Activated T-helper 1 cell treated with Interleukin-2 at 50 U/mL for 16 hours (primary cell): ENCODE measurements at regions not wholly inside any gene's neighbourhood (a gene's known extent, or its start where the extent isn't known, plus 50 kb on each side); places are given as distances from the start of the nearest gene placed in this dataset.

Source experiments
- DNase-seq: peaks from one replicate; pipeline ENCODE4 v3.0.0-alpha.2; 2020; ENCODE audit warnings: low read depth

DNA sequence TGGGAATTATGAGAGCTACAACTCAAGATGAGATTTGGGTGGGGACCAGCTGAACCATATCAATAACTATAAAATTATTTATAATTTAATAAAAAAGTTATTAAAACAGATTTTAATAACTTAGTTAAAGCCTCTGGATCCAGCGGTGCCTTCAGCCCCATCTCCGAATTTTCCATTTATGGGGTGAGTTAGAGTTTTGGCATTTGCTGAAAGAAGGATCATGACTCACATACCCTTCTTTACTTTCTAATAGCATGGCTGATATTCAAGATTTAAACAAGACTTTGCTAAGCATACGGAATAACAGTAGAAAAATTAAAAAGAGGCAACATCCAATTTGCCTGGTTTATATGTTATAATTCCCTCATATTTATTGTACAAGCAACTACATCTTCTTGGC lies 94.5 kb downstream of the RDH14 start:
- DNase-seq: no peak

DNA sequence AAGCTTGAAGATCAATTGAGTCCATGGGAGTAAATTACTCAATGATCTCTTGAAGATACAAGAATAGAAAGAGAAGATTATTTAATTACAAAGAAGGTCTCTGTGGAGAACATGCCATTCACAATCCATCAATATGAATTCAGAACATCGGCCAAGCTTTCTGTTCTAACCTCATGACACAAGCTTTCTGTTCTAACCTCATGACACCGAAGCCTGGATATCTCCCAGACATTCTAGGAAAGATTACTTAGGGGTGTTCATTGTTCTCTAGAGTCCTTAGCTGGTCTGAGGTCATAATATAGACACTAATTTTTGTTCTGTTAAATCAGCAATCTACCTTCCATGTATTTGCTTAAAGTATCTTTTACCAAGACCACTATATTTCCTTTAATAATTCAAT lies 95.5 kb downstream of the RDH14 start:
- DNase-seq: no peak

DNA sequence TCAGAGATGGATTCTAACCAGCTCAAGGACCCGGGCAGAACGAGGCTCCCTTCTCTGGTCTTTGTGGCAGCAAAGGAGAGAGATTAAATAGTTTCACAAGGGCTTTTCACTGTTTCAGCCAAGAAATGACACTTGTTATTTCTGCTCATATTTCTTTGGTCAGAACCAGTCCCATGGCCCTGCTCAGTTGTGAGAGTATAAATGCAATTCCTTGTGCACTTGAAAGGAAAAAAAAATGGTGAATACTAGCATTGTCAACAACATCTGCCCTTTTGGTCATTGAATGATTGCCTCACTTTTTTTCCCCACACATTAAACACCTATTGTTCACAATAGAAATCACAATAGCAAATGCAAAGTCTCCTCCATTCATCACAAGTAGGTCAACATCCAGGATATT lies 104.4 kb downstream of the RDH14 start:
- DNase-seq: no peak

DNA sequence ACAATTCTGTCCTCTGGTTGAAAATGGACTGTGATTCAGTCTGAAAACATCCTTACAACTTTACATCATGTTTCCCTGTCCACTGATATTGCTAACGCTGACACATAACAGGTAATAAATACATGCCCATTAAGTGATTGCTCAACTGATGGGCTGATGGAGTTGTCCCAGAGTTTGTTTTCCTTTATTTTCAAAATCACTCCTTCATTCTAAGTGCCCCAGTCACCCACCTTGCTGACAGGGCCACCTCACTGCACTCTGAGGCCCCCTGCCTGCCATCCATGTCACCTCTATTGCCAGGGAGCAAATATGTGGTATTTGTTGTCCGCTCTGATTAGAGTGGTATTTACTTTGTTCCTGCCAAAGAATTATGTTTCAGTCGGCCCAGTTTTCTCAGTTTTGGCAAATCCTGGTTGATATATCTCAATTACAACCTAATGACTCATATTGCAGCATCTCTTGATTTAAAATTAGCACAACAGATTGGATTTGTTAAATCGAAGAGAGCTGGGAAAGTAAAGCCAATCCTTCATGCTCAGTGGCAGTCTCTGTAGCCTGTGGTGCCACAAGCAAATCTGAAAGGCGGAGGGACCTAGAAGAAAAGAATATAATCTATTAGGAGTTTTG lies 105.1 kb downstream of the RDH14 start:
- DNase-seq: no peak

DNA sequence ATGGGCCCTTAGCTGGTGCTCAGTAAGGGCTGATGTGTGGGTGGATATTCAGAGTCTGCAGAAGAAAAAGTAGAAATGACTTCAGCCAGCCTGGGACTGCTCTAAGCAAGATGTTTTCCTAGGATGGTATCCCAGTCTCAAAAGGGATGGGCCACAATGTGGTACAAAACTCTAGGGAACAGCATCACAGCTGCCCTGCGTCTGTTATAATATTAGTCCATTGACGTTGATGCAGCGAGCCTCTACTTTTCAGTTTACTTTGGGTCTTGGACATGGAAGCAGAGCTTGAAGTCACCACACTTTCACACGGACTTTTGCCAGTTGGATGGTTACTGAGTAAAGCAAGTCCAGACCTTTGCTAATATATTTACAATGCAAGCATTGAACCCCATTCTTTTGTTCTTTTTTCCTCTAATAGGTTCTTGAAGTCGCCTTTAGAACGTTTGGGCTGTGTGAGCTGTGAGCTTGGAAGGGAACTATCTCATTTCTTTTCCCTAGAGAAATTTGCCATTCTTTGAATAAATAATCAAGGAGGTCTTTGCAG lies 105.7 kb downstream of the RDH14 start:
- no peak for DNase-seq

DNA sequence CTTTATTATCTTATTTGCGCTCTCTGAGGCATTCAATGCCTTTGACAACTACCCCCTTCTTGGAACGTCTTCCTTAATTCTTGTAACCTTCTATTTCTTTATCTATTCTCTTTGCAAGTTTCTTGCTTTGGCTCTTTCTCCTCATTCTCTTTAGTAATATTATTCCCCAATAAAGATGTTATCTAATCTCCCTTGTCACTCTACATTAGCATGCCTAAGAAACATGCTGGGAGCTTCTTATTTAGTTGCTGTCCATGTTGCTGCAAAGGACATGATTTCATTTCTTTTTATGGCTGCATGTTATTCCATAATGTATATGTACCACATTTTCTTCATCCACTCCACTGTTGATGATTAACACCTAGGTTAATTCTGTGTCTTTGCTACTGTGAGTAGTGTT lies 113.7 kb downstream of the RDH14 start:
- no peak for DNase-seq

DNA sequence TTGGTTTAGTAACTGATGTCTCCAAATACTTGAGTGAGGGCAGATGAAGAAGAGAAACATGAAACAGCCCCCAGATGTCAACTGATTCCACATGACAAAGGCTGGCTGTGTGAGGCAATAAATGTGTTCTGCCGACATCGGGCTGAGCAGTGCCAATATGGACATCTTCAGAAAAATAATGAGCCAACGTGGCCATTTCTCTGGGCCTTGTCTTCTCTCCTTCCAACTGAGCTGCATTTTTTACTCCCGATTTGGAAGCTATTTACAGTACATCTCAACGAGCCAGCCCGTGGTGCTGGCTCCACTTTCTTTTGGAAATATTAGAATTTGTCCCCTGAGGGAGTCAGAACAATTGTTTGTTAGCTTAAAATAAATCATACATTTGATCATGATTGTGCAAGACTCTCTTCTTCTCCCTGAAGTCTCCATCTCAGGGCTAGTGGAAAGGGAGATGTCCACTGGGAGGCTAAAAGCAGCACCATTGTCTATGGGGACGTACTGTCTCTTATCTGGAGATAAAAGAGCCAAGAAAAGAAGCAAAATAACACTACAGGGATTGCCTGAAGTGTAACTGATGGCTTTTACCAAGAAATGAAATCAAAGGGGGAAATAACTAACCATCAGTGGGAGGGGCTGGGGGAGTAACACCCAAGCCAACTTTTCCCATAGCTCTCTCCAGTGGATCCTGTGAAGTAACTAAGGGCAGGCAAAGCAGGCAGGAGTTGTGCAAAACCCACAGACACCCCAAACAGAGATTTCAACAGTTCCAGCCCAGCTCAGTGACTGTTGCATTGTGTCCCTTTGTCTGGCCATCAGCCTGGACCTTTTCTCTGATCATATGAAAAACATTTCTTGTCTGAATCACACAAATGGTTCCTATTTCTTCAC lies 114.8 kb downstream of the RDH14 start:
- no peak for DNase-seq

DNA sequence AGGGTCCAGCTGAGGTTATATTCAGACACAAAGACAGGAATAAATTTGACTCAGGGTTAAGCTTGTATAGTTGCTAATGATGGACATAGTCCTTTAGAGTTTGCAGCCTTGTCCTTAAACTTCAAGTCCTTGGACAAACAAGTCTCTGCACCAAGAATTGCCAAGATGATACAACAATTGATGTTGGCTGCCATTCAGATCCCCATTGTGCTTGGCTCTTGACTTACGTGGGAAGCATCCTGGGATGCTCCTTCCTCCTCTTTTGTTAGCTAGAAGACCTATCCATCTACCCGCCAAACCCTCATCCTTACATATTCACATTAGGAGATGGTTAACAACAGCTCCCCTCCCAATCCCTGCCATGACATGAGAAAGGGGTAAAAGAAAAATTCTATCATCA lies 115.6 kb downstream of the RDH14 start:
- no peak for DNase-seq

DNA sequence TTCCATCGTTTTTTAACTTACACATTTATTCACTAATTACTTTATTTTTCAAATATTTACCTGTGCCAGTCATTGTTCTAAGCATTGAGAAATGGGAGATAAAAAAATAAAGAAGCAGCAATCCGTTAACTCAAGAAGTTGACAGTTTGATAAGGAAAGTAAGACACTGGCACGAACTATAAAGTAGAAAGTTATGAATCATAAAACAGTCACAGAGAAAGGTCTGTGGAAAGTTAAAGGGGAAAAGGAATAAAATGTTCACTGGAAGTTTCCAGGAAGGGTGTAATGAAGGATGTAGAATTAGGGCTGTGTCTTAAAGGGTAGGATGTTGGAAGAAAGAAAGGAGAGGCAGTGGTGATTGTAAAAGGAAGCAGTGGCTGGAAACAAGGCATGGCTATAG lies 118.9 kb downstream of the RDH14 start:
- DNase-seq: no peak

DNA sequence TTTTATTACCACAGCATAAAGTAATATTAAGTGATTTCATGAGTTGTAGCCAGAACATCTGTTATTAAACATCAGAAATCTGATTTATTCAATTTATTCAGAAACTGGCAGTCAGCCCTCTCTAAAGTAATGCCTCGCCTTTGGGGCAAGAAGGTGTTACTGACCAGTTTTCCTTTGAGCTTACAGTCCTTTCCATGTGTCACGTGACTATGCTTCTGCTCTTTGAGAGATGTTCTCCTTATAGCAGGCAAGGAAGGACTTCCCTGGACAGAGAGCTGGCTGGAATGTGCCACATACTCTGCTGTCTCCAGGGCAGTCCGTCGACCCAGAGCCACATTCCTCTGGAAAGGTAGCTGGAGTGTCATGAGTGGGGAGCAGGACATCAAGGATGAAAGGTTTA lies 119.7 kb downstream of the RDH14 start:
- DNase-seq: no peak

DNA sequence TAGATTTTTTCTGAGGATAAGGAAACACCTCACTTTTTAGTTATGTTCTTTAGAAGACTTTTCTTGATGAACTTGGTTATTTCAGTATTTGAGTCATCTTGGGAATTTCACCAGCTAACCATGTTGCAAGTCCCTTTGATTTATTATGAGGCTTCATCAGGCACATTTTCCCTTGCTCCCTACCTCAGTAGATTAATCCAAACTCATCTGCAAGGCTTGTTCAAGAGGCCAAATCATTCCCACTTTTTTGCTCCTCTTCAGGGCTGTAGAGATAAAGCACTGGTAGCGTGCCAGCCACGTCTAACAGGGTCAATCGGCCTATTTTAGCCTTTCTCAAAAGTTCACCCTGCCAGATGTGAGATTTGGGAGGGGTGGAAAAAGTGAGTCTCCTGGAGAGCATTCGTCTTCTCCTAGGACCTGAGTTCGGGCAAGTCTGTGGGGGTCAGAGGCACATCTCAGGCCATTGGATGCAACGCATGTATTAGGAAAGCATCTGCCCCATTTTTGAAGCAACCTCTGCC lies 120.3 kb downstream of the RDH14 start:
- DNase-seq: no peak

DNA sequence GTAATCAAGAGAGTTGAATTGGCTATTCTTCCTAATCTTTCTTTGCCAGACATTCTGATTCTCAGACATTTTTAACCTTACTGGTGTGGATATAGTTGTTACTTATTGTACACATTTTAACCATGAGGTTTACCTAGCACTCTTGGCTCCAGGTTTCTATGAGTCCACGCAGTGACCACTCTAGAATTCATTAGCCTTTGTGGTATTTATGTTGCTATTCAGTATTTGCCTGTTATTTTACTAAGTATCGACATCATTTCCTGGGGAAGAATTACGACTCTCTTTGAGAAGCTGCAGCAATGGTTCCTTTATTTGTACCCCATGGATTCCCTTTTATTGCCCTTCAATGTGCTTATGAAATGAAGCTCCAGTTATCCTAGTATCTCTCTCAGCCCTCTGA lies 120.7 kb downstream of the RDH14 start:
- DNase-seq: no peak

DNA sequence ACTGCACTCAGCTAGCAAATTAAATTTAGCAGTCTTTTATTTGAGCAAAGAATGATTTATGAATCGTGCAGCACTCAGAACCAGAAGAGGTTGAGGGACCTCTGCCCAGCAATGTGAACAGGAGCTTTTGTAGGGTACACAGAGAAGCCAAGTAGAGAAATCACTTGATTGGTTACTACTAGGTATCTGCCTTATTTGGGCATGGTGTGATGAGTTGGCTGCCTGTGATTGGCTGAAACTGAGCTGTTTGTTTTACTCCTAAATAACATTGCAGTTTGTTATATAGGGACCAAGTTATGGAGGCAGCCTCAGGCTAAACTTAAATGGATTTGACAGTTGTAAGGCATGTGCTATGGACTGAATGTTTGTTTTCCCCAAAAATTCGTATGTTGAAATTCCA lies 122.5 kb downstream of the RDH14 start:
- no peak for DNase-seq

DNA sequence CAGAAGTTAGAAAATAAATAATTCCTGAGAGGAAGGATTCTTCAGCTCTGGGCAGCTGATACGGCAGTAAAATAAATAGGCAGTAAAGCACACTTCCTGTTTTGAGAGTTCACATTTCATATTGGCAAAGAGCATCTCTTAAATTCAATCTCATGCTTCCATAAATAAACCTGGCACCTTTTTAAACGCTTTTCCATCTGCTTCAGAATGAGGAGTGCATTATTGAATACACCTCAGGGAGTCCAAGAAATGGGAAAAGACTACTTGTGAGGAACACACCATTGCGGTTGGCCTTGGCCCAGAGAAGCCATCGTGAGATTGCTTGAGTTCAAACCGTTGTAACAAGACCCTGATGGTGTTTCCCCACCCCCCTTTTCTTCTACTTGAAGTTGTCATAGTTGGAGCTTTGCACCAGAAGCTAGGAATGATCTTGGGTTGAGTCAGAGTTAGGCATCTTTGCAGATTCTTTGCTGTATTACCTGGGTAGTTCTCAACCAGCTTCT lies 123.9 kb downstream of the RDH14 start:
- no peak for DNase-seq

DNA sequence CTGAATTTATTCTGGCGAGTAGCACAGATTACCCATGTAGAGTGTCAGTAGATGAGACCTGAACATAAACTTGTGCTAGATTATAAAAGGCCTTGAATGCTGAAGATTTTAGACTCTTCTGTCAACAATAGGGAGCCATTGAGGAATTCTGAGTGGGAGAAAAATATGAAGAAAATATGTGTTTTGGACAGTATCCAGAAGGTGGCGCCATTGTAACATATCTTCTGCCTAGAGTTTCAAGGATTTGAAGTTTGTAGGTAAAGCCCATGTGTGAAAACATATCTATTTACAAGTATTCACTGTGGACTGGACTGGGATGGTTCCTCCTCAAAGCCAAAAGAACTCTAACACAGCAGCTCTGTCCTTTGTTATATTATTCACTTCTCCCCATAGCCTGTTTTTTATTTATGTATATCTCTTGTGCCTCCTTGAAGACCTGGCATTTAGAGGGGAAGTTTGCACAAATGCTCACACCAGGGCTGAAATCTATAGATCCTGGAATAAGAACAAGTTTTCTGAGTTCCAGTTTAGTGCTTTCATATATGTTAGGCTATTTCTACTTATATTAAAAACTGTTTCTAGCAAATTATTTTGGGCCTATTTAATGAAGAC lies 124.9 kb downstream of the RDH14 start:
- DNase-seq: no peak

DNA sequence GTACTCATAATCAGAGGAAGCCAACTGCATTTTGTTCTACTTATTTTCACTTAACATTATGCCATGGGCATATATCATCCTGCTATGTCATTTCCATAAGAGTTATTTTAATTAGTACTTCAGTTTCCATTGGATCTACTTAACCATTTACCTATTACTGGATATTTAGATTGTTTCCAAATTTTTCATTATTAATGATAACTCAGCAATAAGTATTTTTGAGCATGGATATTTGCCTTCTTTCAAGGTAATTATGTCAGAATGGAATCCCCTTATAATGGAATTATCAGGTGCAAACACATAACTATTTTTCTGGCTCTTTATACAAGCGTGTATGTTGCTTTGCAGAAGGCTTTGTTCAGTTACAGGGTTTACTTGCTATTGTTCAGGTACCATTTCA lies 126.6 kb downstream of the RDH14 start:
- DNase-seq: no peak

DNA sequence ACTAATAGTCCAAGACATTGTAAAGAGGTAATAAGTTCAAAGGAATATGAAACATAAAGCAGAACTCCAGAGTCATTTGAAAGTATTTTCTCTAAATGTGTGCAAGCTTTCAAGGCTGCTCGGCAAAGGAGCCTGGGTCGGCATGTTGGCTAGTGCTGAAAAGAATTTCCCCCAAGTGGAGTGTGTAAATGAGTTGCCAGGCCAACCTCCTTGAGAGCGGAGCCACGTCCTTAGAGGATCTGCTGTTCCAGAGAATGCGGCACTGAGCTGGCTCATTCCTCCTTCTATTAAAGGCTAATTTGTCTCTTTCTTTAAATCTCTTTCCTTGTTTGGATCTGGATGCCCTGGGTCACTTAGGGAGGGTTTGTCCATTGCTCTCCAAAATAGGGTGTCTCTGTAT lies 127.5 kb downstream of the RDH14 start:
- DNase-seq: no peak

DNA sequence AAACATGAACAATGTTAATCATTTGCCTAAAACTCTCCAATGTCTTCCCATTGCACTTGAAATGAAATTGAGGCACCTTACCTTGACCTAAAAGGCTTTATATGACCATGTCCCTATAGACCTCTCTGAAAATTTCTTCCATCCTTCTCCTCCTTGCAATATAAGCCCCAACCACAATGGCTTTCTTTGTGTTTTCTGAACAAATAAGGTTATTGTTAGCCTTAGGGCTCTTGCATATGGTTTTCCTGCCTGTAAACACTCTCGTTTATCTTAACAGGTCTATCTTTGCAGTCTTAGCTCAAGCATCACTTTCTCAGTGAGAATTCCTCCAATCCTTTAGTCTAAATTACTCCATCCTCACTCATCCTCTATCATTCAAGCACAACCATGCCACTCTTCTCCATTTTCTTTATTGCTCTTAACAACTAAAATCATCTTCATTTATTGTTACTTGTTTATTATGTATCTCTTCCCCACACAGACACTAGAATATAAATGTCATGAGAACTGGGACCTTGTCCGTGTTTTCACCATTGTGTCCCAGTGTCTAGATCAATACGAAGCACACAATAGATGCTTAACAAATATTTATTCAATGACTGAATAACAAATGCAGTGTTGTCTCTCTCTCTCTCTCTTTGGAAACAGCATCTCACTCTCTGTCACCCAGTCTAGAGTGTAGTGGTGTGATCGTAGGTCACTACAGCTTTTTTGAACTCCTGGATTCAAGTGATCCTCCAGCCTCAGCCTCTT lies 129.3 kb downstream of the RDH14 start:
- no peak for DNase-seq

DNA sequence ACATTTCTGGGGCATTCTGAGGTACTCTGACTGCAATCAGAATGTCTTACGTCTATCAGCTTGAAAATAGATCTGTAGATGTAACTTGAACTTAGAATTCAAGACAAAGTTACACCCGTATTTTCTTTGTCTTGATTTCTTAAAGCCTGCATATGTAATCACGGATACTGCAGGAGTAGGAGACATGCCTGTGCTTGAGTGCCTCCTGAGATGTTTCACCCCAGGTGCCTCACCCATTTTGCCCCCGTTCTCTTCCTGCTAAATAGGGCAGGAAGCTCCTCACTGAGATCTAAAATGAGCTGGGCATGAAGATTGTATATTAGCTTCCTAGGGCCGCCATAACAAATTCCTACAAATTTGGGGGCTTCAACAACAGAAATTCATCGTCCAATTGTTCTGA lies 131.9 kb downstream of the RDH14 start:
- DNase-seq: no peak

DNA sequence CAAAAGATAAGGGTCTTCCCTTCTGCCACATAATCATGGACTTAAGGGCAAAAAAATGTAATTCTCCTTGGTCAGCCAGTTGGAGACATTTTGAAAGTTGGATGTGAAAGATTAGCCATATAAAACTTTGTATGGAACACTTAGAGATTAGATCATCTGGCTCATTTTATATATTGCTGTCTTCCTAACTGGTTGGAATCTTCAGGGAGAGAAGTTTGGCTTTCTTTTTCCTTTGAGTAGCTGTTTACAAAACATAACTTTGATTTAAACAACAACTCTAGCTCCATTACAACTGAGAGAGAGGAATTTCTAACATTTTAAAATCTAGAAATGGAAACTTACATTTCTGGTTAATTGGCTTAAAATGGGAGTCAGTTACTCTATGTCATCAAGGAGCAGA lies 132.7 kb downstream of the RDH14 start:
- DNase-seq: no peak

DNA sequence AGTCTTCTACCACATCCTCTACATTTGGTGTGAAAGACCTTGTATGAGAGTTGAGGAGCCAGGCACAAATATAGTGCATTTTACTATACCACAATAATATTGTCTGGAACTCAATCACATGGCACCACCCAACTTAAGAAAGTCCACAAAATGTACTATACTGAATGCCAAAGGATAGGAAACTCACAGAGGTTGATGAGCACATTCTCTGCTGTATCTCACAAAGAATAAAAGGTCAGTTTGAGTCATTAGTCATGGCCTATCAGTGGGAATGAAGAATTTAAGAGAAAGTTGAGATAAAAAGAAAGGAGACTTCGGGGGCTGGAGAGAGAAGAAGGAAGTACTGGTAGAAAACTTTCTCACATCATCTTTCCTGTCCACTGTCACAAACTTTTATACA lies 134.3 kb downstream of the RDH14 start:
- no peak for DNase-seq

DNA sequence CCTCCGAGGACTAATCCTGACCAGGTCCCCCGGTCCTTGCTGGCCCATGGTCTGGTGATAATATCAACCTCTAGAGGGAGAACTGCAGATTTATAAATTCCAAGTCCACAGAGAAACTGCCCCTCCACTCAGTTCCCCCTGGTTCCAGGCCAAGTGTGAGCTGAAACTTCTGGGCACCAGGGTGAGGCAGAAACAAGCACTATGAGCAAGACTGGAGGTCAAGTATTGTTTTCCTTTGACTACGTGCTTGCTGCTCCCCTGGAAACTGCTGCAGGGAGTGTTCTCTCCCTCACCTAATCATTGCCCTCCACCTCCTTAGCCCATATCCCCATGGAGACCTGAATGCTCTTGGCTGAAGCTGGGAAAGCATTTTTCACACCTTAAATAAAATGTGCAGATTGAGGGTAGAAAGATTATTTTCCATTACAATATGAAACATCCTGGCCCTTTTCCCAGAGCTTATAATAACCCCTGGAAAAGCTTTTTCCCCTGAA lies 135.2 kb downstream of the RDH14 start:
- DNase-seq: no peak
